HG03039 (cell line): ENCODE measurements at regions not wholly inside any gene's neighbourhood (a gene's known extent, or its start where the extent isn't known, plus 50 kb on each side); places are given as distances from the start of the nearest gene placed in this dataset.

Experiments
- ATAC-seq: cut with Tn5 transposase; IDR thresholded peaks from one replicate; pipeline ENCODE4 v1.9.1; 2021; ENCODE audit warnings: mild to moderate bottlenecking, moderate library complexity; ENCODE audit not compliant: unreplicated experiment

- no peak for ATAC-seq
Measured at GRCh38 chr17:74148901-74149596, 54.4 kb upstream of the RPL38 start.

GRCh38 chr17:74149597-74150427, 53.7 kb upstream of the RPL38 start:
- no peak for ATAC-seq

GRCh38 chr17:74150428-74151025, 53.0 kb upstream of the RPL38 start:
- ATAC-seq, result no peak

- no peak for ATAC-seq
Measured at GRCh38 chr17:74151551-74152315, 51.7 kb upstream of the RPL38 start.

GRCh38 chr17:74152591-74153455, 50.7 kb upstream of the RPL38 start:
- no peak for ATAC-seq

- no peak for ATAC-seq
Measured at GRCh38 chr17:74153456-74153810, 50.0 kb upstream of the RPL38 start.
